ENCODE measurements at regions not wholly inside any gene's neighbourhood (a gene's known extent, or its start where the extent isn't known, plus 50 kb on each side); places are given as distances from the start of the nearest gene placed in this dataset.
"Not testable (repeated sequence)": the region's sequence is repeated elsewhere in the genome, so short reads cannot be mapped to it uniquely, and the experiment has no call there.

DNA sequence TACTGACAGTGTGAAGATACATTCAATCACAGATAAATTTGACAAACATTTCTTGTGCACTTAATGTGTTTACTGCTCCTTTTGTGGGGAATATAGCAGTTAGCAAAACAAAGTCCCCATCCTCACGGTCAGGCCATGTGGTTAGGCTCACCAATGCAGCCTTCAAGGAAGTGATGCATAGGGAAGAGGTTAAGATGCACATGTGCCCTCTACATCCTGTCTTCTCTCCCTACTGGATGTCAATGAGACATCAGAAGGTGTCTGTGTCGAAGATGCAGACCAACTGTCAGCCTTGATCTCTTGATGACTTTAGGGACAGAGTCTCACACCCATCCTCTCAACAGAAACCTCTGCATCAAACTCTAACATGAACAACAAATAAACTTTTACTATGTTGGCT, 78.7 kb downstream of the FH start:
- Histone ChIP-seq H2AFZ (ENCODE audit: low read length) (no peak overlapping the region), H3K4me1 (ENCODE audit: insufficient read depth, low read length) (no peaks in the 10 kb centered on the region), H3K27me3 (ENCODE audit: control insufficient read depth in 1 of 2, insufficient read depth in 2 of 2, low read length in 2 of 2) (no peaks in the 10 kb centered on the region), H3K9me3 (ENCODE audit: low read length) (no peaks in the 10 kb centered on the region), H3K4me3 (replicated peaks in 1 of 3; ENCODE audit: insufficient read depth in 1 of 3, low read depth in 2 of 3, low read length in 3 of 3) (no peak overlapping the region), H3K27ac (ENCODE audit: extremely low read length, insufficient read depth, low read length) (no peak overlapping the region), H3K4me2 (ENCODE audit: low read depth, low read length) (no peak overlapping the region), H3K36me3 (replicated peaks in 1 of 2; ENCODE audit: control insufficient read depth in 1 of 2, insufficient read depth in 2 of 2, low read length in 2 of 2) (no peaks in the 10 kb centered on the region), H3K79me2 (ENCODE audit: insufficient read depth, low read length) (no peaks in the 10 kb centered on the region), H3K9ac (ENCODE audit: insufficient read depth, low read depth, low read length) (no peak overlapping the region), H4K20me1 (ENCODE audit: insufficient read depth, low read length) (no peaks in the 10 kb centered on the region)
- no TSS peak for BruUV-seq (replicated peaks)
- ChIA-PET POLR2A (no interaction called here), CTCF (ENCODE audit: low intra/inter-chr PET ratio, low total read pairs) (no interaction called here)
- no peak for DNase-seq (ENCODE audit: low spot score)
- no peak for ATAC-seq
- TF ChIP-seq PHF8 (CRISPR knock-in tag; IDR thresholded peaks at IDR 0.05): no peak
- TF ChIP-seq MAFF (IDR thresholded peaks at IDR 0.05; ENCODE audit: low read depth, low read length): no peak
- no peak for TF ChIP-seq HOXA3 (CRISPR knock-in tag; IDR thresholded peaks at IDR 0.05)
- TF ChIP-seq MZF1 (CRISPR knock-in tag; IDR thresholded peaks at IDR 0.05; ENCODE audit: borderline replicate concordance): no peak
- no peak for TF ChIP-seq NR3C1 (CRISPR knock-in tag; IDR thresholded peaks at IDR 0.05)
- intact Hi-C loops (cut with micrococcal nuclease; ENCODE audit: unreplicated experiment): no loop called here
- no peak for FAIRE-seq
- WGBS (ENCODE audit: low lambda C conversion rate): 0% methylated on average over 2 of the region's 2 CpGs
- in situ Hi-C loops (cut with HindIII; ENCODE audit: extremely low pct_ligation_motif_present, low pct_unique_long_range_greater_than_20kb): no loop called here

DNA sequence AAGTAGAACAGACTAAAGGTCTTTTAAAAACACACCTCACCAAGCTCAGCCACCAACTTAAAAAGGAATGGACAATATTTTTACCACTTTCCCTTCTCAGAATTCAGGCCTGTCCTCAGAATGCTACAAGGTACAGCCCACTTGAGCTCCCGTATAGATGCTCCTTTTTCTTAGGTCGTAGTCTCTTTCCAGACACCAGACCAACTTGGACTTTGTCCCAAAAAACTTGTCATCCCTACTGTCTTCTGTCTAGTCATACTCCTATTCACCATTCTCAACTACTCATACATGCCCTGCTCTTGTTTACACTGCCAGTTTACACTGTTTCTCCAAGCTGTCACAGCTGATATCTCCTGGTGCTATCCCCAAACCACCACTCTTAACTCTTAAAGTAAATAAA, 80.9 kb downstream of the FH start:
- FAIRE-seq; in situ Hi-C loops (cut with HindIII; ENCODE audit: extremely low pct_ligation_motif_present, low pct_unique_long_range_greater_than_20kb); H3K9ac ChIP-seq (ENCODE audit: insufficient read depth, low read depth, low read length); H3K27me3 ChIP-seq (ENCODE audit: control insufficient read depth in 1 of 2, insufficient read depth in 2 of 2, low read length in 2 of 2); H3K4me2 ChIP-seq (ENCODE audit: low read depth, low read length); BruUV-seq (replicated peaks); H3K9me3 ChIP-seq (ENCODE audit: low read length); H3K4me3 ChIP-seq (replicated peaks in 1 of 3; ENCODE audit: insufficient read depth in 1 of 3, low read depth in 2 of 3, low read length in 3 of 3); ATAC-seq; H4K20me1 ChIP-seq (ENCODE audit: insufficient read depth, low read length); H3K36me3 ChIP-seq (replicated peaks in 1 of 2; ENCODE audit: control insufficient read depth in 1 of 2, insufficient read depth in 2 of 2, low read length in 2 of 2); DNase-seq (ENCODE audit: low spot score); POLR2A ChIA-PET; H3K27ac ChIP-seq (ENCODE audit: extremely low read length, insufficient read depth, low read length); CTCF ChIA-PET (ENCODE audit: low intra/inter-chr PET ratio, low total read pairs); H3K79me2 ChIP-seq (ENCODE audit: insufficient read depth, low read length); H3K4me1 ChIP-seq (ENCODE audit: insufficient read depth, low read length); intact Hi-C loops (cut with micrococcal nuclease; ENCODE audit: unreplicated experiment); H2AFZ ChIP-seq (ENCODE audit: low read length): not testable (repeated sequence)
- WGBS (ENCODE audit: low lambda C conversion rate): 9% methylated on average over 2 of the region's 2 CpGs
